GM18508 (cell line): ENCODE measurements at regions not wholly inside any gene's neighbourhood (a gene's known extent, or its start where the extent isn't known, plus 50 kb on each side); places are given as distances from the start of the nearest gene placed in this dataset.
"Not testable (repeated sequence)": the region's sequence is repeated elsewhere in the genome, so short reads cannot be mapped to it uniquely, and the experiment has no call there.

Experiments used
- ATAC-seq: cut with Tn5 transposase; IDR thresholded peaks from one replicate; pipeline ENCODE4 v1.9.1; 2021; ENCODE audit warnings: moderate number of reproducible peaks; ENCODE audit not compliant: insufficient read depth, unreplicated experiment

- no peak for ATAC-seq
These were observed 282.7 kb downstream of the NUAK1 start for GRCh38 chr12:105856048-105856405.

GRCh38 chr12:105858981-105859710 is 279.6 kb downstream of the NUAK1 start:
- no peak for ATAC-seq

- ATAC-seq = no peak
These were observed 278.1 kb downstream of the NUAK1 start for GRCh38 chr12:105860561-105861207.

- no peak for ATAC-seq
These were observed 277.5 kb downstream of the NUAK1 start for GRCh38 chr12:105861227-105861626.

- no peak for ATAC-seq
These were observed 276.5 kb downstream of the NUAK1 start for GRCh38 chr12:105862163-105862821.

- no peak for ATAC-seq
These were observed 274.4 kb downstream of the NUAK1 start for GRCh38 chr12:105864316-105864715.

- ATAC-seq = no peak
These were observed 273.9 kb downstream of the NUAK1 start for GRCh38 chr12:105864901-105865300.

GRCh38 chr12:105865886-105866285 is 272.9 kb downstream of the NUAK1 start:
- no peak for ATAC-seq

- no peak for ATAC-seq
These were observed 264.6 kb downstream of the NUAK1 start for GRCh38 chr12:105874121-105874520.

GRCh38 chr12:105876396-105876927 is 262.3 kb downstream of the NUAK1 start:
- no peak for ATAC-seq

- ATAC-seq = no peak
These were observed 259.8 kb downstream of the NUAK1 start for GRCh38 chr12:105878964-105879363.

GRCh38 chr12:105880824-105881388 is 257.8 kb downstream of the NUAK1 start:
- no peak for ATAC-seq

- ATAC-seq = no peak
These were observed 256.4 kb downstream of the NUAK1 start for GRCh38 chr12:105882404-105882803.

- ATAC-seq = no peak
These were observed 251.6 kb downstream of the NUAK1 start for GRCh38 chr12:105887131-105887530.

- no peak for ATAC-seq
These were observed 250.1 kb downstream of the NUAK1 start for GRCh38 chr12:105888696-105889095.

- no peak for ATAC-seq
These were observed 246.3 kb downstream of the NUAK1 start for GRCh38 chr12:105892362-105892910.

- not testable (repeated sequence) for ATAC-seq
These were observed 243.4 kb downstream of the NUAK1 start for GRCh38 chr12:105895197-105895832.

- ATAC-seq = no peak
These were observed 241.4 kb downstream of the NUAK1 start for GRCh38 chr12:105897311-105897725.

GRCh38 chr12:105898271-105898670 is 240.5 kb downstream of the NUAK1 start:
- ATAC-seq = not testable (repeated sequence)

- ATAC-seq = no peak
These were observed 239.2 kb downstream of the NUAK1 start for GRCh38 chr12:105899589-105899988.
